GM19351 (cell line): ENCODE measurements at regions not wholly inside any gene's neighbourhood (a gene's known extent, or its start where the extent isn't known, plus 50 kb on each side); places are given as distances from the start of the nearest gene placed in this dataset.
A peak's percentile ranks its signal among the peaks of the same experiment; 100 is the strongest.

Experiments
- ATAC-seq: cut with Tn5 transposase; IDR thresholded peaks from one replicate; pipeline ENCODE4 v1.9.1; 2021; ENCODE audit warnings: mild to moderate bottlenecking, moderate library complexity; ENCODE audit not compliant: unreplicated experiment

DNA sequence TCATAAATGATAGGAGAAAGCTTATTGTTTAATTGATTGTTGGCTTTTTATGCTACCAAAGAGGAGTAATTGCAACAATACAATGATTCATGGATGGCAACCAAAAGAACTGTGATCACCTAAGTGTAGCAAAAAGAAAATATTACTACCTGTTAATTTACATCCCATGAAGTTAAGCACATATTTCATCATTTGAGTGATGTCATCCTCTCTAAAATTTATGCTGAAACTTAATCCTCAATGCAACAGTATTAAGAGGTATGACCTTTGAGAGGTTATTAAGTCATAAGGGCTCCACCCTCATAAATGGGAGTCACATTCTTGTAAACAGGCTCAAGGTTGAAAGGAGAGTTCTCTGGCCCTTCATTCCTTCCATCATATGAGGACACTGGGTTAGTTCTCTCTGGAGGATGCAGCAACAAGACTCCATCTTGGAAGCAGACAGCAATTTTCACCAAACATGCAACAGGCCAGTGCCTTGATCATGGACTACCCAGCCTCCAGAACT lies 190.6 kb upstream of the GRIK2 start:
- no peak for ATAC-seq

DNA sequence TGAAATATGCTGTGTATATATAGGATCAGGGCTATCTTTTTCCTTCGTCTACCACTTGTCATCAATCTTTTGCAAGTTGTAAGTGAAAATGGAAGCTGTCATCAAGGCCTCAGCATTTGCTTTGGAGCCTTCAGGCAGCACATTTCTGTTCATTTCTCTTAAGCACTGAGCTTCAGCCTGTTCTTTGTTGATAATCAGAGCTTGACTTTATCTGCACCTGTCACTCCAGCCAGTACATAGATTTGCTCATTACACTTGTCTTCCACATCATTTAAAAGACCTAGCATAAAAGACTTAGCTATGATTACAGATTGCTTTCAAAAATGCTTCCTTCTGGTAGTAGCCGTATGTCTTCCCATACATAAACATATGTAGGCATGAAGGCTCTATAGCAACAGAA lies 189.8 kb upstream of the GRIK2 start:
- no peak for ATAC-seq

DNA sequence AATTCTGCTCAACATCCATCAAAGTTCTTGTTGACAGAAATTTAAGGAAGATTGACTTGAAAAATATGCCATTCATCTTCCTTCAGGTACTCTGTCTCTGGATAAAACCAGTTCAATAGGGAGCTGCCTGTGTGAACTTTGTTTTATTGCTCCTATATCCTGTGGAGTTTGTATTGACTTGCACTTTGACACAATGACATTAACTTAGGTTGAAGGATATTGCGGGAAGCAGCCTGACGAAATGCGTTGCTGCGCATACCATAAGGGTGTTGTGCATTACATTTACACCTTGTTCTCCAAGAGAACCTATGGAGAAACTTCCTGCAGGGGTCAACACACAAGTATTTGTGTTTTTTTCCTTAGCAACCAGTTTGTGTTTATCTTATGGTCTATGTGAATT lies 185.4 kb upstream of the GRIK2 start:
- ATAC-seq: no peak

- ATAC-seq: no peak
Observed at GRCh38 chr6:101212640-101213039, 180.9 kb upstream of the GRIK2 start.

DNA sequence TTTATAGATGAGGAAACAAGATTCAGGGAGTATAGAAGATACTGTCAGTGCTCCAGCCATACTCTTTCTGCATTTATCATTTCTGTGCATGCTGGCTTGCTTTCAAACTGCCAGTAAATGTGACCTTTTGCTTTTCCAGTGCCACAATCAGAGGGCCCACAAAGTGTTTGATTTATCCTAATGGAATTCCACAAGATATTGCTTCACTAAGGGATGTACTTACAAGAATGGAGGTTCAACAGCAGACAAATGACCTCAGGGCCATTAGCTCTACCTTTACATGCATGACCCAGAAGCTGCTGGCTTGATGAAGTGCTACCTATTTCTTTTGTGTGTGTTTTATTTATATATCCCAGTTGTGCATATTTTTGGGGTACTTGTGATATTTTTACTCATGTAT lies 171.5 kb upstream of the GRIK2 start:
- no peak for ATAC-seq

DNA sequence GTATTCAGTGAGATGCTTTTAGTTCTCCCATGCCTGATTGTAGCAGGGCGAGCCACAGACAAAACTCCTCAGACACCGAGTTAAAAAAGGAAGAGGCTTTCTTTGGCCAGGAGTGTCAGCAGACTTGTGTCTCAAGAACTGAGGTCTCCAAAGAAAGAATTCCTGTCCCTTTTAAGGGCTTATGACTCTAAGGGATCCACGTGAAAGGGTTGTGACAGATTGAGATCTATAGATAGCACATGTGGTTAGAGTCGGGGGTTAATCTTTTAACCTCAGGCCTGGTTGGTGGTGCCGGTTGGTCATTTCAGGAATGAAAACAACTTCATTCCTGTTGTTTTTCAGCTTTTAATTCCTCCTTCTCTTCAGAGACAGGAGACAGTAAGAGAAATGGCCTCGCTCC lies 168.8 kb upstream of the GRIK2 start:
- no peak for ATAC-seq

- peak; percentile 50 for ATAC-seq
Observed at GRCh38 chr6:101226677-101227135, 166.8 kb upstream of the GRIK2 start.

DNA sequence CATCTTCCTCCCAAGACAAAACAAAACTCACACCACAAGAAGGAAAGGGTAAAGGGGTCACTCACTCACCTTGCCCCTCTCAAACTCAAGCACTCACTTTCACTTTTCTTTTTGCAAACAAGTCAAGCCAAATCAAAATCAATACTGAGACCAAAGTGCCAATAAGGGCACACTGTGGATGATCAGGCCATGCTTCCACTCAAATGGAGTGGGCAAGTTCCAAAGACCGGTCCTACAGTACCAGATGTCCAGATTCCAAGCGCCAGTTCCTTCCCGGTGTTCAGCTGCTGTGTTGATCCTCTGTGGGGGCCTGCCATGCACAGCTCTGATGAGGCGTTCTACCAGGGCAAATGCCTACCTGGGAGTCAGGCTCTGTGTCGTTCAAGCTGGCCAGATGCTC lies 162.6 kb upstream of the GRIK2 start:
- no peak for ATAC-seq

GRCh38 chr6:101231606-101232235 lies 161.8 kb upstream of the GRIK2 start:
- ATAC-seq: no peak

DNA sequence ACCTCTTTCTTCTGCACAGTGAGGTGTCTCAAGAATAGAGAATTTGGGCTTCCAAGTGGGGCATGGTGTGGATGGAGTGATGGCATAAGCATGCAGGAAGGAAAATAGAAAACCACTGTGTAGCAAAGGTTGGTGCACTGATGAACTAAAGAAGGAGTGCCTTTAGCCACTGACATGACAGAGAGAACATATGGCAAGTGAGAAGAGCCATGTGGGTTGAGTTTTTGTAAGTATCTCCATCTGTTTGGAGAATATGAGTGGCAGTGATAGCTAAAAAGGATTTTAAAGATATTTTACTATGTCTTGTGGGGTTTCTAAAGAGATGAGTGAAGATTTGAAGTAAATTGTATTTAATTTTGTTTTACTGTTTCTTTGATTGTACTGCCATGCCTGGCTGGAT lies 160.5 kb upstream of the GRIK2 start:
- no peak for ATAC-seq

GRCh38 chr6:101236709-101237108 lies 156.8 kb upstream of the GRIK2 start:
- no peak for ATAC-seq

GRCh38 chr6:101241442-101241841 lies 152.1 kb upstream of the GRIK2 start:
- ATAC-seq: no peak

GRCh38 chr6:101249470-101249869 lies 144.0 kb upstream of the GRIK2 start:
- ATAC-seq: no peak

- no peak for ATAC-seq
Observed at GRCh38 chr6:101257163-101257562, 136.3 kb upstream of the GRIK2 start.

- ATAC-seq: no peak
Observed at GRCh38 chr6:101259505-101259904, 134.0 kb upstream of the GRIK2 start.

- no peak for ATAC-seq
Observed at GRCh38 chr6:101263596-101263995, 129.9 kb upstream of the GRIK2 start.

DNA sequence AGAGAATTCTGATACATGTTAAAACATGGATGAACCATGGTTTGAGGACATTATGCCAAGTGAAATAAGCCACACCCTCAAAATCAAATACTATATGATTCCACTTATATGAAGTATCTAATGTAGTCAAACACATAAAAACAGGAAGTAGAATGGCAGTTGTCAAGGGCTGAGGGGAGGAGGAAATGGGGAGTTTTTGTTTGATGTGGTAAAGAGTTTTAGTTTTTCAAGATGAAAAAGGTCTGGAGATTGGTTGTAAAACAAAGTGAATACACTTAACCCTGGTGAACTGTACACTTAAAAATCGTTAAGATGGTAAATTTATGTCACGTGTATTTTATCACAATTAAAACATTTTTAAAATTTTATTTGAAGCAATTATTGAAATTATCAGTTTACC lies 127.4 kb upstream of the GRIK2 start:
- no peak for ATAC-seq

GRCh38 chr6:101268541-101268940 lies 125.0 kb upstream of the GRIK2 start:
- ATAC-seq: no peak

DNA sequence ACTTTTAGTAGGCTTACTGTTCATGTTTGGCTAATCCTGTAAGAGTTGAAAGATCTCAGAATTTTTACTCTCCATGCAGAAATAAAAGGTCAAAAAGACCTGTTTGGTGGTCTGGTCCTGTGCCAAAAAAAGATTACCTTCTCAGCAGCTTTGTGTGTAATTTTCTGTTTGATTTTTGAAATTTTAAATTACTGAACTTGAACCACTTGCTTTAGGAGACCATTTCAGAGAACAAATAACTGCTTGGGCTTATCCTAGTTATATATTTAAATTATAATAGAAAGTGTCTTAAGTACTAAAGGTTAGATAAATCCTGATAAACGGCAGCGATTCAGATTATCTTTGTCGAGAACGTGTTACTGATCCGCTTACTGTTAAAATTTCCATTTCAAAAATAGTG lies 118.3 kb upstream of the GRIK2 start:
- no peak for ATAC-seq

GRCh38 chr6:101276066-101276465 lies 117.4 kb upstream of the GRIK2 start:
- no peak for ATAC-seq

GRCh38 chr6:101279410-101279809 lies 114.1 kb upstream of the GRIK2 start:
- ATAC-seq: no peak

DNA sequence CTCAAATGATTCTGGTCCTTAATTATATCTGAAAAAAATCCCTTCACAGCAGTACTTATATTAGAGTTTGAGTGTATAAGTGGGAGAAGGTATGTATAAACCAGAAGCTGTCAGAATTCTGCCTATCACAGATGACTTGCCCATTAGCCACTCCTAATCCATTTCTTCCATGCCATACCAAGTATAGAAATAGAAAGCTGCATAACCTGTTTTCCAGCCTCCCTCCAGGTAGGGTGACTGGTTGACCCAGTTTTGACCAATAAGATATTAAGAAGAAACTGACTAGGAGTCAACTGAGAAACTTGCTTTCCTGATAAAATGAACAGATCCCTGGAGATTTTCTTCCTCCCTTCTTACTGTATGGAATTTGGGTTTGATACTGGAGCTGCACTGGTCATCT lies 112.2 kb upstream of the GRIK2 start:
- no peak for ATAC-seq

- ATAC-seq: no peak
Observed at GRCh38 chr6:101284131-101284530, 109.4 kb upstream of the GRIK2 start.
